ENCODE measurements at regions not wholly inside any gene's neighbourhood (a gene's known extent, or its start where the extent isn't known, plus 50 kb on each side); places are given as distances from the start of the nearest gene placed in this dataset.

GRCh38 chr4:186826846-186827533 lies 103.3 kb upstream of the FAT1 start:
- H4K20me1 ChIP-seq (ENCODE audit: low read depth, low read length) = no peaks in the 10 kb centered on the region
- no peak overlapping the region for H3K9ac ChIP-seq (ENCODE audit: low read length)
- no peaks in the 10 kb centered on the region for H3F3A ChIP-seq (ENCODE audit: insufficient read depth)
- H3K79me2 ChIP-seq (ENCODE audit: insufficient read depth, low read length) = no peaks in the 10 kb centered on the region
- no peak overlapping the region for H3K4me2 ChIP-seq (ENCODE audit: low read depth, low read length, poor library complexity, severe bottlenecking)
- TF ChIP-seq CTCF (IDR thresholded peaks at IDR 0.05; ENCODE audit: insufficient read depth, low read length, poor library complexity, severe bottlenecking) (no peak), EZH2phosphoT487 (conservative IDR thresholded peaks at IDR 0.05; ENCODE audit: low read length) (no peak)
- H3K27me3 ChIP-seq (ENCODE audit: low read length) = no peaks in the 10 kb centered on the region
- no peaks in the 10 kb centered on the region for H3K9me2 ChIP-seq (replicated peaks; ENCODE audit: insufficient read depth, low read length)
- no peak overlapping the region for H3K27ac ChIP-seq (ENCODE audit: low read depth, low read length)
- no peaks in the 10 kb centered on the region for H3K36me3 ChIP-seq (ENCODE audit: low read length)
- H3K9me3 ChIP-seq (ENCODE audit: insufficient read depth, low read length) = no peaks in the 10 kb centered on the region
- H3K4me3 ChIP-seq (ENCODE audit: insufficient read depth, low read length, poor library complexity, severe bottlenecking) = no peak overlapping the region
- H2AFZ ChIP-seq (ENCODE audit: low read depth, low read length, severe bottlenecking) = no peak overlapping the region

- Histone ChIP-seq H3K4me2 (ENCODE audit: low read depth, low read length, poor library complexity, severe bottlenecking) (no peak overlapping the region), H3F3A (ENCODE audit: insufficient read depth) (no peaks in the 10 kb centered on the region), H3K27ac (ENCODE audit: low read depth, low read length) (no peak overlapping the region), H3K27me3 (ENCODE audit: low read length) (no peaks in the 10 kb centered on the region), H3K4me3 (ENCODE audit: insufficient read depth, low read length, poor library complexity, severe bottlenecking) (no peak overlapping the region), H4K20me1 (ENCODE audit: low read depth, low read length) (no peaks in the 10 kb centered on the region), H2AFZ (ENCODE audit: low read depth, low read length, severe bottlenecking) (no peak overlapping the region), H3K9me3 (ENCODE audit: insufficient read depth, low read length) (no peaks in the 10 kb centered on the region), H3K9ac (ENCODE audit: low read length) (no peak overlapping the region), H3K79me2 (ENCODE audit: insufficient read depth, low read length) (no peaks in the 10 kb centered on the region), H3K9me2 (replicated peaks; ENCODE audit: insufficient read depth, low read length) (no peaks in the 10 kb centered on the region), H3K36me3 (ENCODE audit: low read length) (no peaks in the 10 kb centered on the region)
- TF ChIP-seq CTCF (IDR thresholded peaks at IDR 0.05; ENCODE audit: insufficient read depth, low read length, poor library complexity, severe bottlenecking) (no peak), EZH2phosphoT487 (conservative IDR thresholded peaks at IDR 0.05; ENCODE audit: low read length) (no peak)
Observed at GRCh38 chr4:186827534-186827897, 103.9 kb upstream of the FAT1 start.

GRCh38 chr4:186829097-186829496 lies 105.4 kb upstream of the FAT1 start:
- TF ChIP-seq CTCF (IDR thresholded peaks at IDR 0.05; ENCODE audit: insufficient read depth, low read length, poor library complexity, severe bottlenecking) = no peak
- TF ChIP-seq EZH2phosphoT487 (conservative IDR thresholded peaks at IDR 0.05; ENCODE audit: low read length) = no peak
- H4K20me1 ChIP-seq (ENCODE audit: low read depth, low read length) = no peaks in the 10 kb centered on the region
- no peaks in the 10 kb centered on the region for H3K27me3 ChIP-seq (ENCODE audit: low read length)
- no peak overlapping the region for H3K4me3 ChIP-seq (ENCODE audit: insufficient read depth, low read length, poor library complexity, severe bottlenecking)
- H2AFZ ChIP-seq (ENCODE audit: low read depth, low read length, severe bottlenecking) = no peak overlapping the region
- no peaks in the 10 kb centered on the region for H3K9me2 ChIP-seq (replicated peaks; ENCODE audit: insufficient read depth, low read length)
- H3K4me2 ChIP-seq (ENCODE audit: low read depth, low read length, poor library complexity, severe bottlenecking) = no peak overlapping the region
- H3K9me3 ChIP-seq (ENCODE audit: insufficient read depth, low read length) = no peaks in the 10 kb centered on the region
- no peaks in the 10 kb centered on the region for H3K36me3 ChIP-seq (ENCODE audit: low read length)
- H3F3A ChIP-seq (ENCODE audit: insufficient read depth) = no peaks in the 10 kb centered on the region
- H3K9ac ChIP-seq (ENCODE audit: low read length) = no peak overlapping the region
- no peak overlapping the region for H3K27ac ChIP-seq (ENCODE audit: low read depth, low read length)
- H3K79me2 ChIP-seq (ENCODE audit: insufficient read depth, low read length) = no peaks in the 10 kb centered on the region

Data from SU-DHL-6 (cell line).